ENCODE measurements at regions not wholly inside any gene's neighbourhood (a gene's known extent, or its start where the extent isn't known, plus 50 kb on each side); places are given as distances from the start of the nearest gene placed in this dataset.

- TF ChIP-seq CTCF (IDR thresholded peaks at IDR 0.05) = no peak
- no peak overlapping the region for H3K4me3 ChIP-seq (ENCODE audit: low read depth in 1 of 2, low read length in 1 of 2)
- H3K9me3 ChIP-seq = no peaks in the 10 kb centered on the region
- no peaks in the 10 kb centered on the region for H3K36me3 ChIP-seq
- peaks cover 29% of the 10 kb centered on the region for H3K27me3 ChIP-seq
- no peak overlapping the region for H3K27ac ChIP-seq
- no peaks in the 10 kb centered on the region for H3K4me1 ChIP-seq (ENCODE audit: control insufficient read depth in 1 of 2, insufficient read depth in 1 of 2, low read depth in 1 of 2, low read length in 1 of 2)
Observed at GRCh38 chr15:101570241-101570640, 80.7 kb upstream of the PCSK6 start.

GRCh38 chr15:101568821-101569555 is 79.5 kb upstream of the PCSK6 start:
- H3K4me3 ChIP-seq (ENCODE audit: low read depth in 1 of 2, low read length in 1 of 2) = no peak overlapping the region
- H3K4me1 ChIP-seq (ENCODE audit: control insufficient read depth in 1 of 2, insufficient read depth in 1 of 2, low read depth in 1 of 2, low read length in 1 of 2) = no peaks in the 10 kb centered on the region
- no peaks in the 10 kb centered on the region for H3K36me3 ChIP-seq
- H3K27me3 ChIP-seq = peaks cover 23% of the 10 kb centered on the region
- H3K27ac ChIP-seq = no peak overlapping the region
- no peak for TF ChIP-seq CTCF (IDR thresholded peaks at IDR 0.05)
- H3K9me3 ChIP-seq = no peaks in the 10 kb centered on the region

GRCh38 chr15:101568309-101568708 is 78.8 kb upstream of the PCSK6 start:
- H3K4me1 ChIP-seq (ENCODE audit: control insufficient read depth in 1 of 2, insufficient read depth in 1 of 2, low read depth in 1 of 2, low read length in 1 of 2) = no peaks in the 10 kb centered on the region

GRCh38 chr15:101566748-101567488 is 77.4 kb upstream of the PCSK6 start:
- peaks cover 18% of the 10 kb centered on the region for H3K27me3 ChIP-seq
- no peaks in the 10 kb centered on the region for H3K4me1 ChIP-seq (ENCODE audit: control insufficient read depth in 1 of 2, insufficient read depth in 1 of 2, low read depth in 1 of 2, low read length in 1 of 2)
- no peak for TF ChIP-seq CTCF (IDR thresholded peaks at IDR 0.05)
- H3K9me3 ChIP-seq = no peaks in the 10 kb centered on the region
- H3K4me3 ChIP-seq (ENCODE audit: low read depth in 1 of 2, low read length in 1 of 2) = no peak overlapping the region
- no peaks in the 10 kb centered on the region for H3K36me3 ChIP-seq
- H3K27ac ChIP-seq = no peak overlapping the region

More at GRCh38 chr15:101568309-101568708, 78.8 kb upstream of the PCSK6 start:
- Histone ChIP-seq H3K36me3 (no peaks in the 10 kb centered on the region), H3K27ac (no peak overlapping the region), H3K27me3 (peaks cover 18% of the 10 kb centered on the region), H3K4me3 (ENCODE audit: low read depth in 1 of 2, low read length in 1 of 2) (no peak overlapping the region), H3K9me3 (no peaks in the 10 kb centered on the region)
- no peak for TF ChIP-seq CTCF (IDR thresholded peaks at IDR 0.05)

- no peaks in the 10 kb centered on the region for H3K9me3 ChIP-seq
- no peaks in the 10 kb centered on the region for H3K4me1 ChIP-seq (ENCODE audit: control insufficient read depth in 1 of 2, insufficient read depth in 1 of 2, low read depth in 1 of 2, low read length in 1 of 2)
- no peak for TF ChIP-seq CTCF (IDR thresholded peaks at IDR 0.05)
- H3K36me3 ChIP-seq = no peaks in the 10 kb centered on the region
- no peak overlapping the region for H3K4me3 ChIP-seq (ENCODE audit: low read depth in 1 of 2, low read length in 1 of 2)
- no peak overlapping the region for H3K27ac ChIP-seq
- peaks cover 32% of the 10 kb centered on the region for H3K27me3 ChIP-seq
Observed at GRCh38 chr15:101565377-101565776, 75.9 kb upstream of the PCSK6 start.

Data from neutrophil (primary cell).